Neuron (in vitro differentiated cells): ENCODE measurements at regions not wholly inside any gene's neighbourhood (a gene's known extent, or its start where the extent isn't known, plus 50 kb on each side); places are given as distances from the start of the nearest gene placed in this dataset.

ENCODE experiments used
- H2AFZ ChIP-seq: one replicate; pipeline ENCODE4 v1.6.1; 2013; ENCODE audit warnings: low read depth, mild to moderate bottlenecking, inconsistent platforms, low read length, moderate library complexity
- H3K27me3 ChIP-seq: one replicate; pipeline ENCODE4 v1.6.1; 2013; ENCODE audit warnings: low read length; ENCODE audit not compliant: insufficient read depth
- H3K36me3 ChIP-seq: one replicate; pipeline ENCODE4 v1.6.1; 2013; ENCODE audit warnings: low read length; ENCODE audit not compliant: insufficient read depth
- H3K4me1 ChIP-seq: one replicate; pipeline ENCODE4 v1.6.1; 2013; ENCODE audit warnings: low read length; ENCODE audit not compliant: insufficient read depth
- H3K4me3 ChIP-seq: 2 replicates; pipeline ENCODE4 v1.5.1; 2013; ENCODE audit warnings: mild to moderate bottlenecking, low read length, moderate library complexity
- H3K9me3 ChIP-seq: one replicate; pipeline ENCODE4 v1.6.1; 2013; ENCODE audit warnings: low read length

DNA sequence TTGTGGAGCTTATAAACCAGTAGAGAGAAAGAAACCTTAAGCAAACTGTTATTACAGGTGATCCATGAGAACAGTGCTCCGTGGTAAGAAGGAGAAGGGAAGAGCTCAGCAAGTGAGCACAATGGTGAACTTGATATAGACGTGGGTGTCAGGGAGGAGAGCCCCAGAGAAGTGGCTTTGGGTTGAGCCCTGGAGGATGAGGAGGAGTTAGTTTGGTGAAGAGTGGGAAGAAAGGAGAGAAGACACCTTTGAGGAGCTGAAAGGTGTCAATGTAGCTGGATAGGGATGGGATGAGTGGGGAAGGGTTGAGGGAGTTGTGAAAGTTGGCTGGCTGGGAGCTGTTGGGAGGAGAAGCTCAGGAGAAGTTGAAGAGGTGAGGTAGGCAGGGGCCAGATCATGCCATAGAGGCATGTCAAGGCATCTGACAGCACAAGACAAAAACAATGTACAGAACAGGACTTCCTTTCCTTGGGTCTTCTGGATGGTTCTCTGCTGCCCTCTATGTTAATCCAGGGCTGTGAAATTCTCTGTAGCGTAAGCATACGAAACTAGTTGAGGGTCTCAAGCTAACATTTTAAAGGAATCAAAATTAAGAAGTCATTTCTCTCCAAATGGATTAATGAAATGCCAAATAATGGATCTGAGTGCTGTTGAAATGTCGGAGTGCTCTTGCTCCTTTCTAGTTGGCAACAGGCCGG lies 501.9 kb downstream of the KDM4C start:
- Histone ChIP-seq H3K4me3 (no peak overlapping the region), H3K4me1 (no peaks in the 10 kb centered on the region), H3K9me3 (no peaks in the 10 kb centered on the region), H3K27me3 (no peaks in the 10 kb centered on the region), H2AFZ (no peak overlapping the region), H3K36me3 (no peaks in the 10 kb centered on the region)

DNA sequence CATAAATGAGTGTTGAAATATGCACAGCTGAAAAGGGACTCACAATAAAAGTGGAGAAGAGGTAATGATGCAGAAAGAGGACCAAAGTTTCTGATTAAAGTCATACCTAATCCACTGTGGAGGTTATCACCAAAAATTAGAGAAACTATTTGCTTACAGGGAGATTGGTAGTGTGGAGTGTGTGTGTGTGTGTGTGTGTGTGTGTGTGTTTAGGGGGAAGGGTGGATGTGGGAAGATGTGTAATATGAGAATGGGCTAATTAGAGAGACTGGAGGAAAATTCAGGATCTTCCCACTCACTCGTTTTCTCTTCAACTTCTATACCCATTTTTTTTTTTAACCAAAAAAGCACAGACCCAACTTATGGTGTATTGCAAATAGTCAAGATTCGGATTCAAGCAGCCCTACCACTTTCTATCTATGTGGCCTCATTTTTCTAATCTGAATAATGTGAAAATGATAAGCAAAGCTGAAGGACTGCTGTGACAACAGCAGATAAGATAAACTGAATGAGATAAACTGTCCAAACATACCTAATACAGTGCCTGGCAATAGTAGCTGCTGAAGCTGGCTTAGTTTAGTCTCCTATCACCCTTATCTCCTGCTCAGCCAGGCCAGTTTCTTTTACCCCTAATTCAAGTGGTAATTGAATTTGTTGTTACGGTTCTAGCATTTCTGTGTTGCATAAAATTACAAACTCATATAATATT lies 501.1 kb downstream of the KDM4C start:
- H2AFZ ChIP-seq: no peak overlapping the region
- H3K9me3 ChIP-seq: no peaks in the 10 kb centered on the region
- H3K27me3 ChIP-seq: no peaks in the 10 kb centered on the region
- no peaks in the 10 kb centered on the region for H3K36me3 ChIP-seq
- H3K4me1 ChIP-seq: no peaks in the 10 kb centered on the region
- no peak overlapping the region for H3K4me3 ChIP-seq

DNA sequence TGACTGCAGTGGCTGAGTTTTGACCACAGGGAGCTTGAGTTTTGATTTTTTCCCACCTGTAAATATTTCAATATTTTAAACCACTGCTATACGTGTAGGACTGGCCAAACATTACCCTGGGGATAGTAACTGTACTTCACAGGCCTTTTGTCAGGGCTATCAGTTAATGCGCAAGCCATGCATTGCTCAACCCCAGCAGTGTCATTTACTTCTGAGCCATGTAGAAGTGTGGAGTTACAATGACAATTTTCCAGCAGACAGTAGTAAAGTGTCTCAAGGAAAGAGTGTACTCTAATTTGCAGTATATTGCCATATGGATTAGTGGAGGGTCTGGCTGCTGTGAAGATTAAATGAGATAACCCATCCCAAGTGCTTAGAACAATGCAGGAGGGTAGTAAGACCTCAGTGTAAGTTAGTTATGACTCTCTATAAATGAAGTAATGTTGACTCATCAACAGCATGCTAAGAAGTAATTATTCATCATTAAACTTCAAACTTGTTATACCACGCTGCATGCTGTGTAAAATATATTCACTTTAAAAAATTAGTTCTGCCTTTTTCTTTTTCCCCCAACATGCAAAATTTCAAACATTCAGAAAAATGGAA lies 489.2 kb downstream of the KDM4C start:
- Histone ChIP-seq H2AFZ (no peak overlapping the region), H3K4me3 (no peak overlapping the region), H3K27me3 (no peaks in the 10 kb centered on the region), H3K9me3 (no peaks in the 10 kb centered on the region), H3K36me3 (no peaks in the 10 kb centered on the region), H3K4me1 (no peaks in the 10 kb centered on the region)

DNA sequence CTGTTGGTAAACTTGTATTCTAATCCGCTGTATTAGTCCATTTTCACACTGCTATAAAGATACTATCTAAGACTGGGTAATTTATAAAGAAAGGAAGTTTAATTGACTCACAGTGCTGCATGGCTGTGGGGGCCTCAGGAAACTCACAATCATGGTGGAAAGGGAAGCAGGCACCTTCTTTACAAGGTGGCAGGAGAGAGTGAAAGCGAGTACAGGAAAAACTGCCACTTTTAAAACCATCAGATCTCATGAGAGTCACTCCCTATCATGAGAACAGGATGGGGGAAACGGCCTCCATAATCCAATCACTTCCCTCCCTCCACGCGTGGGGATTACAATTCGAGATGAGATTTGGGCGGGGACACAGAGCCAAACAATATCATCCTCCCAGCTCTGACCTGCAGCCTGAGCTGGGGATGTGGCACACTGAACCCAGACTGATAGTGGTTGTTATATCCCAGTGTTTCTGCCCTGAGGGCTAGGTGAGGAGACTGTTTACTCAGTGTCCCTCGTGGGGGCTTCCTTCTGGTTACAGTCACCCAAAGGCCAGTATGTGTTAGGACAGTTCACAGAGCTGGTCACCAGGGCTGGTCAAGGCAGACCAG lies 488.3 kb downstream of the KDM4C start:
- Histone ChIP-seq H3K27me3 (no peaks in the 10 kb centered on the region), H3K9me3 (no peaks in the 10 kb centered on the region), H3K36me3 (no peaks in the 10 kb centered on the region), H2AFZ (no peak overlapping the region), H3K4me3 (no peak overlapping the region), H3K4me1 (no peaks in the 10 kb centered on the region)

DNA sequence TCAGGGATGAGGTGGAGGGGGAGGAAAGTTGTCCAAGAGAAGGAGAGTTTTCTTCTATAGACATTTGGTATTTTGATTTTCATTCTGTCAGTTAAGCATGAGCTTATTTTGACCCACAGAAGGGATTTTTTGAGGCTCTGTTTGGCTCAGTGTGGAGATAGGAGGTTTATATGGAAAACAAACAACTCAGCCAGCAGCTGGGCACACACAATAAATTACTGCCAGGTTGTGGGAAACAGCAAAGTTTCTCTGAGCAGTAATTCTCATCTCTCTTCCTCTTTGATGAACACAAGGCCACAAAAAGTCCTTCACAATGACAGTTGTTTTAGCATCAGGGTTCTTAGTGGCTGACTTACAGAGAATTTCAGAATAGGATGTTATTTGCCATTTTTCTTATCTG lies 486.1 kb downstream of the KDM4C start:
- Histone ChIP-seq H3K4me1 (no peaks in the 10 kb centered on the region), H3K4me3 (no peak overlapping the region), H2AFZ (no peak overlapping the region), H3K36me3 (no peaks in the 10 kb centered on the region), H3K27me3 (no peaks in the 10 kb centered on the region), H3K9me3 (no peaks in the 10 kb centered on the region)

DNA sequence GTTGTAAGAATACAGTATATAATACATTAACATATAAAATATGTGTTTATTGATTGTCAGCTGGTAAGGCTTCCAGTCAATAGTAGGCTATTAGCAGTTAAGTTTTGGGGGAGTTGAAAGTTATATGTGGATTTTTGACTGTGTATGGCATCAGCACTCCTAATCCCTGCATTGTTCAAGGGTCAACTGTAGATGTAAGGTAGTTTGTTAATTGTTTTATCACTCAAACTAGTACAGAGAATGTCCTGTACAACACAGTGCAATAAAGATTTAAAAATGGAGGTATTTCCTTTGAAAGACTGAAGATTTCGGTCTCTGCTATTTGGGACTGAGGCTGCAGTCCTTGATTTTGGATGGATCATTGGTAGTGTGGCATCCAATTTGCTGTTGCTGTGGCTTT lies 484.4 kb downstream of the KDM4C start:
- no peak overlapping the region for H3K4me3 ChIP-seq
- H3K36me3 ChIP-seq: no peaks in the 10 kb centered on the region
- H2AFZ ChIP-seq: no peak overlapping the region
- no peaks in the 10 kb centered on the region for H3K4me1 ChIP-seq
- H3K27me3 ChIP-seq: no peaks in the 10 kb centered on the region
- no peaks in the 10 kb centered on the region for H3K9me3 ChIP-seq

DNA sequence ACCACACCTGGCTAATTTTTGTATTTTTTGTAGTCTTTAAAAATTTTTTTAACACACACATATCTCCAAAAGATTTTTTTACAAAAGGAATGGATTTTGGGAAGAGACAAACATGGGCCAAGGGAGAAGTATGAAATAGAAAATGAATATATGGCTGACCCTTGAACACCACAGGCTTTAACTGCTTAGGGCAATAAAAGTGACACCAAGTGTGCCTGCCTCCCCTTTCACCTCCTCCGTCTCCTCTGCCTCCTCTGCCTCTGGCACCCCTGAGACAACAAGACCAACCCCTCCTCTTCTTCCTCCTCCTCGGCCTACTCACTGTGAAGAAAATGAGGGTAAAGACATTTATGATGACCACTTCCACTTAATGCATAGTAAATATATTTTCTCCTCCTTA lies 483.9 kb downstream of the KDM4C start:
- no peak overlapping the region for H2AFZ ChIP-seq
- no peak overlapping the region for H3K4me3 ChIP-seq
- no peaks in the 10 kb centered on the region for H3K36me3 ChIP-seq
- H3K9me3 ChIP-seq: no peaks in the 10 kb centered on the region
- no peaks in the 10 kb centered on the region for H3K27me3 ChIP-seq
- H3K4me1 ChIP-seq: no peaks in the 10 kb centered on the region

DNA sequence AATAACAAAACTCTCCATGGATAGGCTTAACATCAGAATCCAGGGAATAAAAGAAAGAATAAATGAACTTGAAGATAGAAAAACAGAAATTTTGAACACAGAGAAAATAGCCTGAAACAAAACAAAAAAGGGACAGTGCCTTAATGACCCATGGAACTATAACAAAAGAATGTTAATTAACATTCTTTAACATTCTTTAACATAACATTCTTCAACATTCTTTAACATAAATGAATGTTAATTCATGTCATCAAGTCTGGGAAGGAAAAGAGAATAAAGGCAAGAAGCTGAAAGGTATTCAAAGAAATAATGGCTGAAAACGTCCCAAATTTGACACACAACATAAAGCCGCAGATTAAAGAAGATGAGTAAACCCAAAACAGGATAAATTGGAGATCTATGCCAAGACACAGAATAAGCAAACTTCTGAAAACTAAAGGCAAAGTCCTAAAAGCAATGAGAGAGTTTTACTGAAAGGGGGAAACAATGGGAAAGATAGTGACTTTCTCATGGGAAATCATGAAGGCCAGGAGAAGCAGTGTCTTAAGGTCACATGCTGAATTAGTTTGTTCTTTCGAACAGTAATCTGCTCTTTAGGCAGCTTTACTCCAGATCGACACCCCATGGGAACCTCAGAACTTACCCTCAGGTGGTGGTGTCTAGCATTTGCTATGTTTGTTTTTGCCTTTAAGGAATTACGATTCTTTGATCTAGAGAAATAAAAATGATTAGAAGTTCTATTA lies 483.0 kb downstream of the KDM4C start:
- Histone ChIP-seq H3K9me3 (no peaks in the 10 kb centered on the region), H3K4me3 (no peak overlapping the region), H2AFZ (no peak overlapping the region), H3K27me3 (no peaks in the 10 kb centered on the region), H3K36me3 (no peaks in the 10 kb centered on the region), H3K4me1 (no peaks in the 10 kb centered on the region)

DNA sequence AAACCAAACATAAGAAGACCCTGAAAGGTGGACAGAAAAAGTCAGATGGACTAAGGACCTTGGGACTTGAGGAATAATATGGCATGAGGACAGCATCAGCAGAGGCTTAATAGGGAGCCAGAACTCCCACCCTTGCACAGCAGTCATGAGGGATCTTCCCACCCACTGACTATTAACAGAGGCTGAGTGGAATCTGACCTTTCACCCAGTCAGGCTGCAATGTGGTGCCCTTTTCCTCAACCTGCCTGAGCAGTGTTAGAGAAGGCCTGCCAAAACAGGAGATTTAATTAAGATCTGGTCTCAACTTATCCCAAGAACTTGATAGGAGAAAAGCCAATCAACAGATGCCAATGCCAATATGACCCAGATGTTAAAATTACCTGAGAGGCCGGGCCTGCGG lies 481.9 kb downstream of the KDM4C start:
- no peak overlapping the region for H3K4me3 ChIP-seq
- H3K9me3 ChIP-seq: no peaks in the 10 kb centered on the region
- H2AFZ ChIP-seq: no peak overlapping the region
- no peaks in the 10 kb centered on the region for H3K36me3 ChIP-seq
- H3K27me3 ChIP-seq: no peaks in the 10 kb centered on the region
- no peaks in the 10 kb centered on the region for H3K4me1 ChIP-seq

DNA sequence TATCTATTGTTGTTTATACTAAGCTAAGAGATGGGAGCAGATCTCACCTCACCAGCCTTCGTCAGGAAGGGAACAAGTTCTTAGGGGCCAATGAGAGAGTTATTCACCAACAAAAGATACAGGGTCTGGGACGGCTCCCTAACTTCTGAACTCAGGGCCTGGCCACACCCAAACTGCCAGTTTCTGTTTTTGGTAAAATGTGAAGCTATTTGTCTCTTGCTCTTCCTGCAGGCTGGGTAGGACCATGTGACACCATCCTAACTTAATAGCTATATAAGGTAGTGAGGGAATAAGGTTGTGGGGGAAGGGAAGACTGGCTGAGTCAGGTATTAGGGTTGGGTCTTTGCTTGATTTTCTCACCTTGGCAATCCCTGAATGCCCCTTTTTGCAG lies 480.5 kb downstream of the KDM4C start:
- Histone ChIP-seq H3K4me3 (no peak overlapping the region), H2AFZ (no peak overlapping the region), H3K27me3 (no peaks in the 10 kb centered on the region), H3K9me3 (no peaks in the 10 kb centered on the region), H3K36me3 (no peaks in the 10 kb centered on the region), H3K4me1 (no peaks in the 10 kb centered on the region)

DNA sequence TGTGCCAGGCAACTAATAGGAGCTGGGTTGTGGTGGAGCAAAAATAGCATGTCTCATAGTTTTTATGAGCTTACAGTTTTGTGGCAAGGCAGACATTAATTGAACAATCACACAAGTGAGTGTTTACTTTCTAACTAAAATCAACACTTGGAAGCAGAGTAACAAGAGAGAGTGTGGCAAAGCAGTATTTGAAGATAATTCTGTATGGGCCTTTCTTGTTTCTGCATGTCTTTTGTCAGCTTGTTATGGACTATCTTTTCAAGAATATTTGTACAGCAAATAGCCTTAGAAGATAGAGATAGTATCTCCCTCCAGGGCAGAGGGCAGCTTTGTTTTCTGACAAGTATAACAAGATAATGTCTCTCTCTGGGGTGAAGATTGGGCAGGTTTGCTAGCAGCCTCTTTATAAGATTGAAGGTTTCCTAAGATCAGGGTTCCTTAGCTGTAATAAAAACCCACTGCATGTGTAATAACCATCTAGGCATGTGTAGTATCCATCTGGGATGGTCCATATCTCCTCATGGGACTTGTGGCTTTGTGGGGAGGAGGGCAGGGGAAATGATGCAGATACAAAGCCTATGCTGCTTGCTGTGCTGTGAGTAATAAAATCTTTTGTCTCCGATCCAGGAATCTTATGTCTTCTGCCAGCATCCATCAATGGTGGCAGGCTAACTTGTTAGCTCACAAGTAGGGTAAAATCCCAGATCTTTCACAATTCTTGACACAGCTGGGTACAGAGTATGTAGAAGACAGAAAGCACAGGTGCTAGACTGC lies 479.9 kb downstream of the KDM4C start:
- H3K9me3 ChIP-seq: no peaks in the 10 kb centered on the region
- H3K4me1 ChIP-seq: no peaks in the 10 kb centered on the region
- H3K4me3 ChIP-seq: no peak overlapping the region
- H3K36me3 ChIP-seq: no peaks in the 10 kb centered on the region
- no peaks in the 10 kb centered on the region for H3K27me3 ChIP-seq
- H2AFZ ChIP-seq: no peak overlapping the region

DNA sequence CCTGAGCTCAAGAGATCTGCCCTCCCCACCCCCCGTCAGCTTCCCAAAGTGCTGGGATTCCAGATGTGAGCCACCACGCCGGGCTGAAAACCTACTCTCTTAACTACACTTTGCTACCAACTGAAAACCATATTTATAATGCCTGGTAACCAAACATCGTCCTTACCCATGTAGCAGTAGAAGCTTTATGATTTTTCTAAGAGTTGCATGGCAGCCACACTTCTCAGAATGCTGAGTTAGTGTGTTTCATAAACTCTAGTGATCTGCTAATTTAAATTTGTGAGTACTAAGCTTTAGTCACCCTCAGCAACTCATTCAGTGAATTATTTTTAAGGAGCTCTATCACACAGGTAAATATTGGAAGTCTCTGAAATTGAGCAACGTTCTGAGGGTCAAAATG lies 478.4 kb downstream of the KDM4C start:
- H3K27me3 ChIP-seq: no peaks in the 10 kb centered on the region
- H2AFZ ChIP-seq: no peak overlapping the region
- H3K4me3 ChIP-seq: no peak overlapping the region
- H3K4me1 ChIP-seq: no peaks in the 10 kb centered on the region
- no peaks in the 10 kb centered on the region for H3K36me3 ChIP-seq
- no peaks in the 10 kb centered on the region for H3K9me3 ChIP-seq
